NCI-H510A treated with DMSO at 0.1 percent for 48 hours (cell line): ENCODE measurements at regions not wholly inside any gene's neighbourhood (a gene's known extent, or its start where the extent isn't known, plus 50 kb on each side); places are given as distances from the start of the nearest gene placed in this dataset.

Experiments
- DNase-seq: peaks from one replicate; lab custom pipeline; 2025; lab: John Stamatoyannopoulos, UW

DNA sequence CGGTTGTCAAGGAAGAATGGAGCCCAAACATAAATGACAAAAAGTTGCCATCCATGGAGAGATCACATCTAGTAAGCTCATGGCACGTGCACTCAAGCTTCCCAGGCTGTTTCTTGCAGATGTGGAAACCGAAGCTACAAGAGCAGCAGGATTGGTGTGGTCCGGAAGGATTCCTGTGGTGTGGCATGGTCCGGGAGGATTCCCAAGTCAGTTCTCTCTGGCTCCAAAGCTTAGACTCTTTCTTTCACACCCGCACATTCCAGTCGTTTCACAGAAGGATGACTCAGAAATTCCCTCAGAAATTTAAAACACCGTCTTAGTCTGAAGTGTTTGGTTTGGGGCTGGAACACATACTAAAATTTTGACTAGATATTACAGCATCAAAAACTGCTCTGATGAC, 78.0 kb upstream of the DRD2 start:
- no peak for DNase-seq

DNA sequence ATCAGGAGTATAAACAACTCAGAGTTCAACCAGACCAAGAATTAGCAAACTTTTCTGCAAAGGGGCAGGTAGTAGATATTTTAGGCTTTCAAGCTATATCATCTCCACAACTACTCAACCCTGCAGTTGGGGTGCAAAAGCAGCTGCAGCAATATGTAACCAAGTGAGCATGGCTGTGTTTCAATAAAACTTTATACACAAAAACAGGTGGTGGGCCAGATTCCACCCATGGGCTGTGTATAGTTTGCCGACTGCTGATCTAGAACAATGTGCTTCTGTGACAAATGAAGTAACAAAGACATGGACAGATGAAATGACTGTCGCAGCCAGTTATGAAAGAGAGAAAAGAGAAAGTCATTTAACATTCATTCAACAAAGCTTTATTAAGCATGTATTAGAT, 77.1 kb upstream of the DRD2 start:
- DNase-seq = no peak

DNA sequence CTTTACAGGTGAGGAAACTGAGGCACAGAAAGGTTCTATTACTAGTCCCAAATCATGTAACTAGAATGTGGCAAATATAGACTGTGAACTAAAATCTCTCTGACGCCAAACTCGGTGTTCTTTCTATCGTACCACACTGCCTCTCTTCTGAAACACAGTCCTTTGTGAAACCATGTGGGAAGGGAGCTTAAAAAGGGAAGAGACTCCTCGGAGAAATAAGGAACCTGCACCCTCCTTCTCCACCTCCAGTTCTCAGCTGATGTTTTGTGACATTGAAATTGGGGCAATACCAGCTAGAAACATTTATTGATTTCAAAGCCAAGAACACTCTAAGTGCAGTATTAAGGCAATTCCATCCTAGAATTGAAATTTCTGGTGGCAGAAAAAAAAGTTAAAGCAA, 76.4 kb upstream of the DRD2 start:
- DNase-seq = no peak

DNA sequence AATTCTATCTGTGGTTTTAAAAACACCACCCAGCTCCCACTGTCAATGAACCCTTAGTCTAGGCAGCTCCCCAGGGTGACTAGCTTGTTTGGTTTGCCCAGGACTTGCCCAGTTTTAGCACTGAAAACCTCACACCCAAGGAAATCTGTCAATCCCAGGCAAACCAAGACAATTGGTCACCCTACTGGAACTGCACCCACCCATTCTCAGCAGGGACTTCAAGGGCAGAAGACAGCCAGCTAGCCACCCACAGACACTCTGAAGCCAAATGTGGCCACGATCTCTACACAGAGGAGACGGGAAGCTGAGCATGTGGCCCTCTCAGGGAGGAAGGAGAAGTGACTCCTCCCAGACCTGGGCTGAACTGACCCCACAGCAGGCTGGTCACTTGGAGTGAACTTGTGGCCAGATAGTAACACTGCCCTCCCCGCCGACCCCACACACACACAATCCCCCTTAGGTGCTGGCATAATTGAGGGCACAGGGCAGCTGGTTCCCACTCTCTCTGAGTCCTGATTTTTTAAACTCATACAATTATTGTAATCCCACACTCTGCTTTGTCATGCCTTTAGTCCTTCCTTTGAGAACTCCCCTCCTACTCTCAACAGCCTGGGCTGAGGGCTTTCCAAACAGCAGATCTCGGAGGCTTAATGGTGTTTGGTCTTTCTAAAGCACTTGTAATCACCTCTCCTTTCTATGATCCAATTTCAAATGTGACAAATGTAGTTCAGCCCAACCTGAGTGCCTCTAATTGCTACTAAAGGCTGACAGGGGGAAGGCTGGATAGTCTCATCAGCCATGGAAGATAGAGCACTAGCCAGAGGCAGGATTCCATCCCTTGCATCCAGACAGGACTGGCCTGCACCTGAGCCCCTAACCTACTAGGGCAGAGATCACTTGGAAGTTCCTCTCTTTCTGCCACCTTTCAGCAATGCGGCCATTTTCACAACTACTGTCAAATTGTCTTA, 74.7 kb upstream of the DRD2 start:
- DNase-seq = peak; percentile 78

DNA sequence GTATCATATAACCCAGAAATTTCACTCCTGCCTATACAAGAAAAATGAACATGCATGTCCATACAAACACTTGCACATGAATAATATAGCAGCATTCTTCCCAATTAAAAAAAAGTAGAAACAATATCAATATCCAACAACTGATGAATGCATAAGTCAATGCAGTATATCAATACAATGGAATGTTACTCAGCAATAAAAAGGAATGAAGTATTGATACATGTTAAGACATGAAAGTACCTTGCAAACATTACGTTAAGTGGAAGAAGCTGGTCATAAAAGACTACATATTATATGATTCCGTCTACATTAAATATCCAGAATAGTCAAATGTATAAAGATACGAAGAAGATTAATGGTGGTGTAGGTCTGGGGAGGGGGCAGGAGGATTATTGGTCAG, 73.9 kb upstream of the DRD2 start:
- no peak for DNase-seq

DNA sequence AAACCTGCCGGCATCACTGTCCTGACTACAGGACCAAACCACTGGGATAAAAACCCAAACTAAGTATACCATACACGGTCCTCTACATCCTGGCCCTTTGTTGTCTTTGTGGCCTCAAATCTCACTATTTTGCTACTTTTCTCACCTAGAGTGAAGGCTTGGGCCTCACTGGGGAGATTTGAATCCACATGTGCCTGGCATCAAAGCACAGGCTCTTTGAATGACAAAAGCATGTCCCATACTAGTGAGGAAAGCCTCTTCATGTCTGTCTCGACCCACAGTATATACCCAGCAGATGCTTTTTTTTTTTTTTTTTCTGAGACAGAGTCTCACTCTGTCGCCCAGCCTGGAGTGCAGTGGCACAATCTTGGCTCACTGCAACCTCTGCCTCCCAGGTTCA, 72.5 kb upstream of the DRD2 start:
- no peak for DNase-seq

DNA sequence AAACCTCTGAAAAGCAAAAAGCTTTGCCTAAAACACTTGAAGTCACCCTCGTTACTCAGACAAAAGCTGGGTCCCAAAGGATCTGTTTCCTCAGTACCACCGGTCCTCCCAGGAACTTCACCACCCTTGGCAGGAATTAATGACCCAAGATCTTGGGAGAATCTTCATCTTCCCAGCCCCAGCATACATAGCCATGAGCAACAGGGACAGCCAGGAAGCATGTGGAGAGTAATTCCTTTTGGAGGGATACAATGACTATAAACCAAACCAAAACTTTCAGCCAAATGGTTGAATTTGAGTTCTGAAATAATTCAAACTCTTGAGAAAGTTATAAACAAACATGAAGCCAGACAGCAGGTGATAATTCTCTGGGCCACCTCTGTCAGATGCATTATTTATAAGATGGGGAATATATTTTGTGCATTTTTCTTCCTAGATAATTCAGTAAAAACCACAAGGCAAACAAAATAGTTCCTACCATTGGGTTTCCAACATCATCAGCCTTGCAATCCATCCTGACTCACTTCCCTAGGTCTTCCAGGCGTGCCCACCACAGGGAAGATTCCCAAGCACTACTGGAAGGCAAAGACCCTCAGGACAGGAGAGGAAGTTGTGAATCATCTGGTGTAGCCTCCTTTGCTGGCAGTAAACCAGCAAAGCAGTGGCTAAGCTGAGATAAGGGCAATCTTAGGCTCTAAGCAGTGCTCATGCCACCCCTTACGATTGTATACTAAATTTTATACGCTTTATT, 71.7 kb upstream of the DRD2 start:
- no peak for DNase-seq

DNA sequence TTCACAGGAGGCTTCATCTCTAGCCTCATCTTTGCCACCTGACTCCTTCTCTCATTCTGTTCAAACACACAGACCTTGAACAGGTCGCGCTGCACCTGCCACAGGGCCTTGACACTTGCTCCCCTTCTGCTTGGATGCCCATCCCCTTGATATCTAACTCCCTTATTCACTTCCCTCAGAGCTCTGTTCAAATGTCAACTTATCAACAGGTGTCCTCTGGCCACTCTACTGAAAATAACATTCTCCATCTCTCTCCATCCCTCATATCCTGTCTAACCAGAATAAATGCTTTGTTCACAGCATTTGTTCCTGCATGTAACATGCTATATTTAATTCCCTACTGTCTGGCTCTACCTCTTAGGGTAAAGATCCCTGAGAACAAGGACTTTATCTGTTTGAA, 67.2 kb upstream of the DRD2 start:
- DNase-seq = no peak

DNA sequence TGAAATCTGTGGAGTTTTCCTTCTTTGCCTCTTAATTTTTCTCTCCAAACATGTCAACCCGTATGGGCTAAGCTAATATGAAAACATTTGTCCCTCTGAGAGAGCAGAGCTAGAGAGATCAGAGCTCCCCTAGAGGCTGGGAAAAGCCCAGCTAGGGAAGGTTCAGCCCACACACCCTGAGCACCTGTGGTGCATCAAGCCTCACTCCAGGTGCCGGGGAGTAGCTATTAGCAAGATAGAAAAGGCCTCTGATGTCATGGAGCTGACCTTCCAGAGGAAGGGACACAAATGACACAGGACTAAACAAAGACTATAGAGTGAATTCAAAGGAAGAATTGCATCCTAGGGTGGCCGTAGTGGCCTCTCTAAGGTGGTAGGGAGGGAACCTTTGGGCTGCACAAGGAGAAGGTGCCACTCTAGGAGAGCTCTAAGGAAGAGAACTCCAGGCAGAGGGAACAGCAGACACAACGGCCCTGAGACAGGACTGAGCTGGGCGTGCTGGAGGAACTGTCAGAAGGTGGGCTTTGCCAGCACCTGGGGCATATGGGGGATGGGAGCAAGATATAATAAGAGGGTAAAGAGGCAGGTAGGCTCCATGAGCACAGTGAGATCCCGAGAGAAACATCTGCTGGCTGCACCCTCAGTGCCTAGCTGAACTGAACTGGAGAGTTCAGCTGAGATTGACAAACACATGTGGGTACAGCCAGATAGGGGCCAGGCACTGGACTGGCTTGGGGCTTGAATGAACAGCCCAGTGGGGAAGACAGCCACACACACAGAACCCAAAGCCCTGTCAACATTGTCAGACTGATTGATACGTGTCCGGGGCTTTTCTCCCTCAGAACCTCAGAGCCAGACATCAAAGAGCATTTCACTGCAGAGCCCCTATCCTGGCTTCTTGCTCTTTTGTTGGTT, 65.5 kb upstream of the DRD2 start:
- no peak for DNase-seq

DNA sequence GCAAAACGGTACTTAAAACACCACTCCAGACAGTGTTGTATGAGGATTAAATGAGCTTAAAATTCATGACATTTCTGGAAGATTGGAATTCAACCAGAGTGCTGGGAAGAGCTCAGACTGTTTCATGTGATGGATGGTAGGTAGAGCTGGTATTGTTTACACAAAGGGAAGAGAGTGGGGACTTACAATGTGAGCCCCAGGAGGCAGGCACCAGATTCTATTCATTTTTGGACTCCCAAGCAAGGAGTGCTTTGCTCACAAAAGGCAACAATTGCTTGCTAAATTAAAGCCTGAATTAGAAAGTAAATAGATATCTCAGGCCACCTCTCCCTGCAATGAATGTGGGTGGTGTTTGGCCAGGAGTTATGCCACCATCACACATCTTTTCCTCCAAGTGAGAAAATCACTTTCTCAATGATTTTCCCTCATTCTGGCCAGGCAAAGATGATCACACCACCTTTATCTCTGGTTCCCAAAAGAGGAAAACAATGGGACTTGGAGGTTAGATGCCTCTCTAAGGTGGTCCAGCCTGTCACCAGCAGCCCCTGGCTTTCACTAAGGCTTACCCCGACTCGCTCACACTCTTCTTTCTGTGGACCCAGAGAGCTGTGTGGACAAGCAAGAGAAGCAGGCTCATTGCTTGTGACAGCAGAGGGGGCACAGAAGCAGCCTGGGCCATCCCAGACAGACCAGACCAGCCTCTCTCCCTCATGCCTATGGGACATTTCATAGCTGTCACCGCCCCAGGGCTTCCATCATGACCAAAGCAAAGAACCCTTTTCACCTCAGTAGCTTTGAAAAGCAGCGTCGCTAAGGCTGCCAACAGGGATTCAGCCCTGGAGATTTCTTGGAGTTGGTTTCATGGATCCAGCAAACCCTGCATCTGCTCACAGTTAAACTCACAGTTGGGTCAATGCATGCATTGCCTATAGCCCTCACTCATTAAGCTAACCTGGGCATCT, 63.5 kb upstream of the DRD2 start:
- DNase-seq = no peak

DNA sequence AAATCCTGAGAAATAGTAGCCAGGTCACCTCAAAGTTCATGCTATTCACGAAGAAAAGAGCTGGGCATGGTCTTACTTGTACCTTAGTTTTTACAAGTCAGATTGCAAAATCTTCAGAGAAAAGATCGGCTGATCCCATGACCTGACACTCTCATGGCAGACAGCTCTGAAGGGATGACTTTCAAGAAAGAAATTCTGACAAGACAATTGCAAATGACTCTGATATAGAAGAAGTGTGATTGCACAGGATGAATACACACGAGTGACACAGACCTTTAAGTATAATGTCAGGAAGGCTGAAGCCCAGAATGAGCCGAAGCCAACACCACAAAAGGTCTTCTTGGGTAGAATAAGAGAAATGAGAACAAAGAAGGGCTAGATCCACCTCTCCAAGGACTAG, 59.4 kb upstream of the DRD2 start:
- no peak for DNase-seq

DNA sequence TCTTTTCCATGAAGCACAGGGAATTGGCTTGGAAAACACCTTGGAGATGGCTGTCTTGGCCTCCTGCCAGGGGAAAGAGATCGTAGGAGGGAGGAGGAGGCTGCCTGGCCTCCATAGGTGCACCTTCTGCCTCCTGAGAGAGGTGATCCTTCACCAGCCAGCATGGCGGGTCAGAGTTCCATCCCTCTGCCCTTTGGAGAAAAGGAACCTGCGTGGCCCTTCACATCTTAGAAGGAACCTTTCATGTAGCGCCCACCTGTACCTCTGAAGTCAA, 58.2 kb upstream of the DRD2 start:
- no peak for DNase-seq

DNA sequence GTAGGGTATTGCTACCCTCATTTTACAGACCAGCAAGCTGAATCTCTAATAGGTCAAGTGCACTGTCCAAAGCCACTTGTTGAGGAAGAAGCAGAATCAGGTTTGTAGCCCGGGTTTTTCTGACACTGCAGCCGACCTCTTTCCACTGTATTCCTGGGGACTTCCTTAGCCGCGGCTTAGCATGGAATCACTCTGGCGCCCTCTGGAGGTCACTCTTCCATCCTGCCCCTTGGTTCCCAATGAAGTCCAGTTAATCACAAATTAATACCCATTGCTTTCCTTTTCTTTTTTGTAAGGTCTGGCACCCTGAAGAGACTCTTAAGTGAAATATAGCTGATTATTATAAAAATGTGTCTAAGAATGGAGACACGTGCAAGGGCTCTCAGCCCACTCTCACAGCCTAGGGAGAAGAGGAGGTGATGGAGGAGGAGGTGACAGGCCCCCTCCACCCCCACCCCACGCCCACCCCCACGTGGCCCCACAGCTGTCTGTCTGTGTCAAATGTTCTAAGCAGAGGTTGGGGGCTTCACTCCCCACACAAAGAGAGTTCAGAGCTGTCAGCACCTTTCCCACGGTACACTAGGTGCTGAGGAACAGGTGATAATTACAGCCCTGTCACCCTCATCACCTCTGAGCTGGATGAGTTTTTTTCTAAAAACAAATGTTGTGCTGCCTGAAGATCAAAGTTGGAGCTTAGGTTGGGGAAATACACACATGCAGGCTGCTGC, 57.7 kb upstream of the DRD2 start:
- peak; percentile 83 for DNase-seq

DNA sequence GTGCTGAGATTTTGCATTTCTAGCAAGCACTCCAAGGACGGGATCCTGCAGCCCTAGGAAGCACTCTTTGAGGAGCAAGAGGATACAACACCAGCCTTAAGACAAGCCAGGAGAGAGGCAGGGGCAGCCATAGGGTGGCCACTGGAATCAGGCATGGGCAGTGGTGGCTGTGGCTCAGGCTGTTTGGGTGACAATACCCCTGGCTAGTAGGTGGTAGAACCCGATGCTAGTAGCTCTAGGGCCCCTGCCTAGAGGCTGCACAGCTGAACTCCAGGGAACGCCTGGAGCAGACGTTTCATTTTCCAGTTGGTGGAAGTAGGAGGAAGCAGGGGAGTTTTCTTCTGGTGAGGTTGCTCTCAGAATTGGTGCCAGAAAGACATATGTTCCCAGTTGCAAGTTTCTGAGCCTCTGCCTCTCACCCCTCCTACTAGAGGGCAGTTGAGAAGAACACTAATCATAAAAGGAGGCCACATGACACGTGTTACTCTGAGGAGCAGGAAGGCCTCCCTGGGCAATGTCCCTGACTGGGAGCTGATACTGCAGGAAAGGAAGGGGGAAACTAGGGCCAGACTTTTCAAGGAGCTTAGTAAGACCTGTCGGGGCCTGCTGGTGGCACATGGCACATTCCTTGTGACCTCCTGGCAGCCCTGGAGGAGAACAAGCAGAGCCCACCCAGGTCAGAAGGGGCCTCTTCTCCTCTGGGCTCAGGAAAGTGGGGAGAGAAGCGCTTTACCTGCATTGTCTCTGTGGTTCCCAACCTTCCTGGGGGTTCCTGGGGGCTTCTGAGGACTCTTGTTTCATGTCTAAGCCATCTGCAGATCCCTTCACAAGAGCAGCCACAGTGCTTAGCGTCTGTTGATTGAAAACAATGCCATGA, 56.6 kb upstream of the DRD2 start:
- DNase-seq = no peak

DNA sequence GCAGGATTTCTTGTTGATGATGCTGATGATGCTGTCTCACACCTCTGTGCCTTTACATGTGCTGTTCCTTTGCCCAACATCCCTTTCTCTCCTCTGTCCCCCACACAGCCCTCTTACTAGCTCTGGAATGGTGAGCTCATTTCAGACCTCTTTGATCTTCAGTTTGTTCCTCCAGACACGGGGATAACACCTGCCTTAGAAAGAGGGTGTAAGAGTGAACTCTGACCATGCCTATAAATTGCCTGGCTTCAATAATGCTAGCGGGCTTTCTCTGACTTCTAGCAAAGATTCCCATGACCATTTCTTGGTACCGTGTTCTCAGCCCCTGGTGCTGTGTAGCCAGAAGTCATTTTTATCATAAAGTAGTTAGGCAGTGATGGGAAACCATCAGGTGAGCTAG, 55.9 kb upstream of the DRD2 start:
- no peak for DNase-seq

DNA sequence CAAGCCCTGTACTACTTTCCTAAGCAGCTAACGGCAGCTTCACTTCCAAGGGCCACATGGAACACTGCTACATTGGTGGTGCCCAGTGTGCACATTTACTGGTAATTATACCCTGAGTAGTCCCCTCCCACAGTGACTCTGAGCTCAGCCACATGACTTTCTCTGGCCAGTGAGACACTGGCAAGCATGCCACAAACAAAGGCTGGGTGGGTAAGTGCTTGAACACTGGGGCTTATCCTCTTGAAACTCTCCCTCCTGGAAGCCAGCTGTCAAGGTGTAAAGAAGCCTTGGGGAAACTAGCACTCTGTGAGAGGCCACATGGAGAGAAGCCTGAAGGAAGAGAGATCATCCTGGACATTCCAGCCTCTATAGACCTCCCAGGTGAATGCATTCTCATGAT, 54.4 kb upstream of the DRD2 start:
- peak; percentile 27 for DNase-seq

DNA sequence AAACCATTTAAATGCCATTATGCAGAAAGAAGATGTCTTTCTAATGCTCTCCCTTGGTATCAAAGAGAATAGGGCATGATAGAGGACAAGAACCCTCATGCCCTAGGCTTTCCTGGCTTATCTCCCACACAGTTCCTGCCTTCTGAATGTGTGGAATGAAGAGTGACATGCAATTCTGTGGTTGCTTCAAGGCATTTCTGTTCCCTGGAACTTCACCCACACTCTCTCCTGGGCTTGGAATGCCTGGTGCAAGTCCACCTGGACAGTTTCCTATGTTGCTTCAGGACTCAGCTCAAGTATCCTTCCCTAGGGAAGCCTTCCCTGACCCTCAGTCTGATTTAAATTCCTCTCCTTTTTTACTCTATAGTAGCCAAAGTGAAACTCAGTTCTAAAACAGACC, 53.8 kb upstream of the DRD2 start:
- DNase-seq = no peak

DNA sequence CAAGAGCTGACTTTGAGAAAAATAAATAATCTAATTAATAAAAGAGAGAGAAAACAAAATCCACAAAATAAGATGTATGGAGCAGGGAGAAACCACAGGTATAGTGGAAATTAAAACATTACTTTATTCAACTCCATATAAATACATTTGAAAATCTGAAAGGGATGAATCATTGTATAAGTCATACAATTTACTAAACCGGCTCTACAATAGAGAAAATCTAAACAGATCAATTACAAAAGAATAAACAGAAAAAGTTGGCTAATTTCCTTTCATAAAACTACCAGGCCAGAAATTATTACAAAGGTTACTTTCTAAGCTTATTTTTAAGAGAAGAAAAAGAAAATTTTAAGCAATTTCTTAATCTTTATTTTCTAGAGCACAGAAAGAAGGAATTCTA, 51.3 kb upstream of the DRD2 start:
- no peak for DNase-seq
